Neural cell (in vitro differentiated cells): ENCODE measurements at regions not wholly inside any gene's neighbourhood (a gene's known extent, or its start where the extent isn't known, plus 50 kb on each side); places are given as distances from the start of the nearest gene placed in this dataset.

ENCODE experiments used
- EP300 ChIP-seq: fragments of 450-650 bp; conservative IDR thresholded peaks from 2 replicates; pipeline ENCODE4 v1.6.1; 2014; ENCODE audit warnings: antibody characterized with exemption, mild to moderate bottlenecking, moderate library complexity; ENCODE audit not compliant: poor library complexity, severe bottlenecking
- EZH2 ChIP-seq: fragments of 200-600, 300-800 bp; shearing (Covaris generic), sonication (generic); IDR thresholded peaks from 2 replicates; pipeline ENCODE4 v1.6.1; 2014; ENCODE audit warnings: antibody characterized with exemption, low read length, borderline replicate concordance, mild to moderate bottlenecking; ENCODE audit not compliant: insufficient read depth, poor library complexity, severe bottlenecking
- MXI1 ChIP-seq: fragments of 450-650 bp; conservative IDR thresholded peaks from 2 replicates; pipeline ENCODE4 v1.6.1; 2014; ENCODE audit warnings: antibody characterized with exemption, mild to moderate bottlenecking; ENCODE audit not compliant: poor library complexity, severe bottlenecking
- POLR2AphosphoS5 ChIP-seq: IDR thresholded peaks from 2 replicates; pipeline ENCODE4 v1.6.1; 2012
- RAD21 ChIP-seq: fragments of 450-650 bp; conservative IDR thresholded peaks from 2 replicates; pipeline ENCODE4 v1.6.1; 2014; ENCODE audit warnings: antibody characterized with exemption, mild to moderate bottlenecking, moderate library complexity
- TAF1 ChIP-seq: IDR thresholded peaks from 2 replicates; pipeline ENCODE4 v1.6.1; 2012; ENCODE audit warnings: low read depth
- TF ChIP-seq, protein P1 (sequence below): fragments of 450-650 bp; IDR thresholded peaks from 2 replicates; pipeline ENCODE4 v1.5.1; 2014; ENCODE audit warnings: antibody characterized with exemption, mild to moderate bottlenecking, moderate library complexity; ENCODE audit not compliant: poor library complexity, severe bottlenecking
- TF ChIP-seq, protein P2 (sequence below): IDR thresholded peaks from 2 replicates; pipeline ENCODE4 v1.6.1; 2012; ENCODE audit warnings: borderline replicate concordance

DNA sequence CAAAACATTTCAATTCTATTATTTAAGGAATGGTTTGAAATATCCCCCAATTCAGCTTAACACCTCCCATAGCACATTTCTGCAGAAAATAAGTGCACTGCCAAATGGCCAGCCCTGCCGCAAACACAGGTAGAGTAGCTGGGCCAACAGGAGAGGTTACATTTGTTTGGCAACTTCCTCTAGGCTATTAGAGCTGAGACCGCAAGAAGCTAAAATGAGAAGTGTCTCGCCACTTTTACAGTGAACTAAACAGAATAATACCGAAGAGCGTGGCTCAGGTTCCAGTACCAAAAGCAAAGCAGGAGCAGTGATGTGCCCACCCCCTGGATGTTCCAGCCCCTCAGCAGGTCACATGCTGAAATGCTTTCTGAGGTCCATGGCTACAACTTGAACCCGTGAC, 154.5 kb upstream of the PKN2 start:
- TF ChIP-seq, protein P1, sequence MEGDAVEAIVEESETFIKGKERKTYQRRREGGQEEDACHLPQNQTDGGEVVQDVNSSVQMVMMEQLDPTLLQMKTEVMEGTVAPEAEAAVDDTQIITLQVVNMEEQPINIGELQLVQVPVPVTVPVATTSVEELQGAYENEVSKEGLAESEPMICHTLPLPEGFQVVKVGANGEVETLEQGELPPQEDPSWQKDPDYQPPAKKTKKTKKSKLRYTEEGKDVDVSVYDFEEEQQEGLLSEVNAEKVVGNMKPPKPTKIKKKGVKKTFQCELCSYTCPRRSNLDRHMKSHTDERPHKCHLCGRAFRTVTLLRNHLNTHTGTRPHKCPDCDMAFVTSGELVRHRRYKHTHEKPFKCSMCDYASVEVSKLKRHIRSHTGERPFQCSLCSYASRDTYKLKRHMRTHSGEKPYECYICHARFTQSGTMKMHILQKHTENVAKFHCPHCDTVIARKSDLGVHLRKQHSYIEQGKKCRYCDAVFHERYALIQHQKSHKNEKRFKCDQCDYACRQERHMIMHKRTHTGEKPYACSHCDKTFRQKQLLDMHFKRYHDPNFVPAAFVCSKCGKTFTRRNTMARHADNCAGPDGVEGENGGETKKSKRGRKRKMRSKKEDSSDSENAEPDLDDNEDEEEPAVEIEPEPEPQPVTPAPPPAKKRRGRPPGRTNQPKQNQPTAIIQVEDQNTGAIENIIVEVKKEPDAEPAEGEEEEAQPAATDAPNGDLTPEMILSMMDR = no peak
- TF ChIP-seq EZH2 (no peak), POLR2AphosphoS5 (no peak), EP300 (no peak), RAD21 (no peak), MXI1 (no peak), TAF1 (no peak)
- TF ChIP-seq, protein P2, sequence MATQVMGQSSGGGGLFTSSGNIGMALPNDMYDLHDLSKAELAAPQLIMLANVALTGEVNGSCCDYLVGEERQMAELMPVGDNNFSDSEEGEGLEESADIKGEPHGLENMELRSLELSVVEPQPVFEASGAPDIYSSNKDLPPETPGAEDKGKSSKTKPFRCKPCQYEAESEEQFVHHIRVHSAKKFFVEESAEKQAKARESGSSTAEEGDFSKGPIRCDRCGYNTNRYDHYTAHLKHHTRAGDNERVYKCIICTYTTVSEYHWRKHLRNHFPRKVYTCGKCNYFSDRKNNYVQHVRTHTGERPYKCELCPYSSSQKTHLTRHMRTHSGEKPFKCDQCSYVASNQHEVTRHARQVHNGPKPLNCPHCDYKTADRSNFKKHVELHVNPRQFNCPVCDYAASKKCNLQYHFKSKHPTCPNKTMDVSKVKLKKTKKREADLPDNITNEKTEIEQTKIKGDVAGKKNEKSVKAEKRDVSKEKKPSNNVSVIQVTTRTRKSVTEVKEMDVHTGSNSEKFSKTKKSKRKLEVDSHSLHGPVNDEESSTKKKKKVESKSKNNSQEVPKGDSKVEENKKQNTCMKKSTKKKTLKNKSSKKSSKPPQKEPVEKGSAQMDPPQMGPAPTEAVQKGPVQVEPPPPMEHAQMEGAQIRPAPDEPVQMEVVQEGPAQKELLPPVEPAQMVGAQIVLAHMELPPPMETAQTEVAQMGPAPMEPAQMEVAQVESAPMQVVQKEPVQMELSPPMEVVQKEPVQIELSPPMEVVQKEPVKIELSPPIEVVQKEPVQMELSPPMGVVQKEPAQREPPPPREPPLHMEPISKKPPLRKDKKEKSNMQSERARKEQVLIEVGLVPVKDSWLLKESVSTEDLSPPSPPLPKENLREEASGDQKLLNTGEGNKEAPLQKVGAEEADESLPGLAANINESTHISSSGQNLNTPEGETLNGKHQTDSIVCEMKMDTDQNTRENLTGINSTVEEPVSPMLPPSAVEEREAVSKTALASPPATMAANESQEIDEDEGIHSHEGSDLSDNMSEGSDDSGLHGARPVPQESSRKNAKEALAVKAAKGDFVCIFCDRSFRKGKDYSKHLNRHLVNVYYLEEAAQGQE = no peak
